Calu3 (cell line): ENCODE measurements at regions not wholly inside any gene's neighbourhood (a gene's known extent, or its start where the extent isn't known, plus 50 kb on each side); places are given as distances from the start of the nearest gene placed in this dataset.

Source experiments
- BruUV-seq: library from RNA; stranded (reverse); fragments of 400-500 nt; replicated peaks from 2 replicates; lab custom pipeline; 2021; lab: Mats Ljungman, UMichigan
- CTCF ChIA-PET: fragments of 300-600 bp; sonication (Branson Sonifier 250); formaldehyde crosslinking; loops from one replicate; lab custom pipeline; 2022; ENCODE audit warnings: antibody characterized with exemption; lab: Charles Lee
- DNase-seq: peaks from one replicate; pipeline ENCODE4 v3.0.0; 2022
- H3K27ac Mint-ChIP-seq: one replicate; pipeline ENCODE4 v1.8.0; 2022; ENCODE audit warnings: mixed read lengths; ENCODE audit not compliant: unreplicated experiment
- H3K27me3 Mint-ChIP-seq: one replicate; pipeline ENCODE4 v1.8.0; 2022; ENCODE audit warnings: mixed read lengths; ENCODE audit not compliant: unreplicated experiment
- H3K36me3 Mint-ChIP-seq: one replicate; pipeline ENCODE4 v1.8.0; 2022; ENCODE audit warnings: mild to moderate bottlenecking, moderate library complexity, mixed read lengths; ENCODE audit not compliant: insufficient read depth, unreplicated experiment
- H3K4me1 Mint-ChIP-seq: one replicate; pipeline ENCODE4 v1.8.0; 2022; ENCODE audit warnings: mild to moderate bottlenecking, low read depth, mixed read lengths; ENCODE audit not compliant: unreplicated experiment
- H3K4me3 Mint-ChIP-seq: one replicate; pipeline ENCODE4 v1.8.0; 2022; ENCODE audit warnings: mild to moderate bottlenecking, low read depth, moderate library complexity, mixed read lengths; ENCODE audit not compliant: unreplicated experiment
- H3K9me3 Mint-ChIP-seq: one replicate; pipeline ENCODE4 v1.8.0; 2022; ENCODE audit warnings: low read depth, mixed read lengths; ENCODE audit not compliant: unreplicated experiment
- intact Hi-C: fragments of 100-400 bp; cut with micrococcal nuclease; formaldehyde crosslinking; loops from one replicate; pipeline ENCODE4 v1.10.0; 2022; ENCODE audit not compliant: unreplicated experiment
- TF ChIP-seq, protein P1 (sequence below): fragments of 200-600 bp; IDR thresholded peaks from one replicate; pipeline ENCODE4 v1.8.0; 2022; ENCODE audit warnings: antibody characterized with exemption; ENCODE audit not compliant: unreplicated experiment

GRCh38 chr13:47463726-47464125, 537.3 kb downstream of the SUCLA2 start:
- CTCF ChIA-PET, result no interaction called here
- Mint-ChIP-seq H3K4me3 (no peak overlapping the region), H3K9me3 (no peaks in the 10 kb centered on the region), H3K27ac (no peak overlapping the region), H3K36me3 (no peaks in the 10 kb centered on the region), H3K4me1 (peaks cover 8% of the 10 kb centered on the region), H3K27me3 (no peaks in the 10 kb centered on the region)
- intact Hi-C loops, result no loop called here
- no peak for DNase-seq
- TF ChIP-seq, protein P1, sequence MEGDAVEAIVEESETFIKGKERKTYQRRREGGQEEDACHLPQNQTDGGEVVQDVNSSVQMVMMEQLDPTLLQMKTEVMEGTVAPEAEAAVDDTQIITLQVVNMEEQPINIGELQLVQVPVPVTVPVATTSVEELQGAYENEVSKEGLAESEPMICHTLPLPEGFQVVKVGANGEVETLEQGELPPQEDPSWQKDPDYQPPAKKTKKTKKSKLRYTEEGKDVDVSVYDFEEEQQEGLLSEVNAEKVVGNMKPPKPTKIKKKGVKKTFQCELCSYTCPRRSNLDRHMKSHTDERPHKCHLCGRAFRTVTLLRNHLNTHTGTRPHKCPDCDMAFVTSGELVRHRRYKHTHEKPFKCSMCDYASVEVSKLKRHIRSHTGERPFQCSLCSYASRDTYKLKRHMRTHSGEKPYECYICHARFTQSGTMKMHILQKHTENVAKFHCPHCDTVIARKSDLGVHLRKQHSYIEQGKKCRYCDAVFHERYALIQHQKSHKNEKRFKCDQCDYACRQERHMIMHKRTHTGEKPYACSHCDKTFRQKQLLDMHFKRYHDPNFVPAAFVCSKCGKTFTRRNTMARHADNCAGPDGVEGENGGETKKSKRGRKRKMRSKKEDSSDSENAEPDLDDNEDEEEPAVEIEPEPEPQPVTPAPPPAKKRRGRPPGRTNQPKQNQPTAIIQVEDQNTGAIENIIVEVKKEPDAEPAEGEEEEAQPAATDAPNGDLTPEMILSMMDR, result no peak
- no TSS peak for BruUV-seq

DNA sequence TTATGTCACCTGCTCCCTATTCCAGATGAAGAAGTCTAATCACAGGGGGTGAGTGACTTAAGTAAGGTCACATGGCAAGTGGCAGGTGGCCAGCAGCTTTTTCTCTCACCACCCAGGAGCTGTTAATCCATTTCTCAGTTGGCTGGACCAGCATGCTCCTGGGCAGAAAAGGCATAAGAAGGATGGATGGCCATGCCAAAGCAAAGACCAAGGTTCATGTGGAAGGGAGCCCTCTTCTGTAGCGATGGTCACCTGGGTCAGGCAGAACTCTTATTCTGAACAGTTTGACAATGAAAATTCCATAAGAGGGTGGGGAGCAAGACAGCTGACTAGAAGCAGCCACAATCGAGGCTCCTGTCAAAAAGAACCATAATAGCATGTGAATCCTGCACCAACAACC, 538.1 kb downstream of the SUCLA2 start:
- no peaks in the 10 kb centered on the region for H3K27me3 Mint-ChIP-seq
- no TSS peak for BruUV-seq
- CTCF ChIA-PET, result no interaction called here
- H3K9me3 Mint-ChIP-seq, result no peaks in the 10 kb centered on the region
- H3K4me3 Mint-ChIP-seq, result no peak overlapping the region
- intact Hi-C loops, result no loop called here
- no peaks in the 10 kb centered on the region for H3K36me3 Mint-ChIP-seq
- no peak overlapping the region for H3K27ac Mint-ChIP-seq
- H3K4me1 Mint-ChIP-seq, result peaks cover 8% of the 10 kb centered on the region
- TF ChIP-seq, protein P1, result no peak
- DNase-seq, result no peak

- CTCF ChIA-PET, result interaction anchor here (0.6 to 0.7 kb wide), 3 partner anchors 13 to 510 kb away, joined by 3 read pairs; no protein-coding TSS in a partner anchor
- DNase-seq, result no peak
- no peaks in the 10 kb centered on the region for H3K36me3 Mint-ChIP-seq
- H3K27me3 Mint-ChIP-seq, result no peaks in the 10 kb centered on the region
- H3K4me3 Mint-ChIP-seq, result no peak overlapping the region
- peaks cover 8% of the 10 kb centered on the region for H3K4me1 Mint-ChIP-seq
- no peaks in the 10 kb centered on the region for H3K9me3 Mint-ChIP-seq
- no peak overlapping the region for H3K27ac Mint-ChIP-seq
- TF ChIP-seq, protein P1, result no peak
- BruUV-seq, result no TSS peak
- intact Hi-C loops, result no loop called here
Measured at GRCh38 chr13:47461816-47462215, 539.3 kb downstream of the SUCLA2 start.

DNA sequence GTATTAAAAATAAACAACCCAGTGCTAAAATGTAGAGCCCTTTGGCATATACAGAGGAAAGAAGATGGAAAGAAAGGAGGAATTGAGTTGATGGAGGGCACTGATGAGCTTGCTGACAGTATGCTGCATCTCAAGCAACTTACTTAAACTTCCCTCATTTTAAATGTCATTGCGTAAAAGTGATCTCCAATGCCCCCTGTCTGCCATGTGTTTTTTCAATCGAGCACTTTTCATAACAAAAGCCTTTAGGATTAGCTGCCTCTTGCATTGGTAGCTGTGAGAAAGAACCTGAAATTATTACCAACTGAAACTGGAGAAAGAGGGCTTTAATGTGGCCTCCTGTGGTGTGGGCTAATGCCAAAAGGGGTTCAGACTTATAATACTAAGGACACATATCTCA, 541.6 kb downstream of the SUCLA2 start:
- Mint-ChIP-seq H3K27ac (no peak overlapping the region), H3K9me3 (no peaks in the 10 kb centered on the region), H3K36me3 (no peaks in the 10 kb centered on the region), H3K27me3 (no peaks in the 10 kb centered on the region), H3K4me3 (no peak overlapping the region), H3K4me1 (peaks cover 8% of the 10 kb centered on the region)
- BruUV-seq, result no TSS peak
- intact Hi-C loops, result loop anchor here (5.0 kb wide), 1 partner anchor 487 kb away; no protein-coding TSS in a partner anchor
- TF ChIP-seq, protein P1, result no peak
- DNase-seq, result no peak
- CTCF ChIA-PET, result interaction anchor here (0.6 to 1.8 kb wide), 5 partner anchors 40 to 931 kb away, joined by 3 to 6 read pairs (median 4); partner anchors contain the start of gene HTR2A
